NOMO-1 treated with dmso at 0.1 percent for 144 hours (cell line): ENCODE measurements at regions not wholly inside any gene's neighbourhood (a gene's known extent, or its start where the extent isn't known, plus 50 kb on each side); places are given as distances from the start of the nearest gene placed in this dataset.

ENCODE experiments used
- DNase-seq: peaks from one replicate; lab custom pipeline; 2025; ENCODE audit not compliant: unreplicated experiment; lab: John Stamatoyannopoulos, UW

- DNase-seq: no peak
These were observed 191.7 kb downstream of the TRIM27 start for GRCh38 chr6:28732052-28732451.

GRCh38 chr6:28734443-28734959 lies 189.3 kb downstream of the TRIM27 start:
- DNase-seq: no peak

GRCh38 chr6:28736121-28736520 lies 187.7 kb downstream of the TRIM27 start:
- no peak for DNase-seq

- no peak for DNase-seq
These were observed 185.9 kb downstream of the TRIM27 start for GRCh38 chr6:28737750-28738395.

GRCh38 chr6:28738396-28738765 lies 185.4 kb downstream of the TRIM27 start:
- no peak for DNase-seq

- no peak for DNase-seq
These were observed 182.4 kb downstream of the TRIM27 start for GRCh38 chr6:28741363-28741762.

- DNase-seq: no peak
These were observed 181.0 kb downstream of the TRIM27 start for GRCh38 chr6:28742668-28743270.

GRCh38 chr6:28743271-28743789 lies 180.5 kb downstream of the TRIM27 start:
- no peak for DNase-seq

- no peak for DNase-seq
These were observed 176.6 kb downstream of the TRIM27 start for GRCh38 chr6:28747083-28747630.

- no peak for DNase-seq
These were observed 176.1 kb downstream of the TRIM27 start for GRCh38 chr6:28747631-28748157.

- no peak for DNase-seq
These were observed 175.6 kb downstream of the TRIM27 start for GRCh38 chr6:28748192-28748591.

- no peak for DNase-seq
These were observed 172.8 kb downstream of the TRIM27 start for GRCh38 chr6:28750926-28751458.

- DNase-seq: no peak
These were observed 172.3 kb downstream of the TRIM27 start for GRCh38 chr6:28751514-28751913.

- DNase-seq: no peak
These were observed 171.8 kb downstream of the TRIM27 start for GRCh38 chr6:28751963-28752350.

GRCh38 chr6:28757429-28758045 lies 166.2 kb downstream of the TRIM27 start:
- DNase-seq: no peak

- DNase-seq: no peak
These were observed 165.6 kb downstream of the TRIM27 start for GRCh38 chr6:28758046-28758817.

GRCh38 chr6:28758818-28759235 lies 165.0 kb downstream of the TRIM27 start:
- no peak for DNase-seq

GRCh38 chr6:28764014-28764723 lies 159.6 kb downstream of the TRIM27 start:
- DNase-seq: no peak

- no peak for DNase-seq
These were observed 159.0 kb downstream of the TRIM27 start for GRCh38 chr6:28764761-28765282.

GRCh38 chr6:28765978-28766351 lies 157.8 kb downstream of the TRIM27 start:
- DNase-seq: no peak
